Ovary (tissue), 7 donors: ENCODE measurements at regions not wholly inside any gene's neighbourhood (a gene's known extent, or its start where the extent isn't known, plus 50 kb on each side); places are given as distances from the start of the nearest gene placed in this dataset.

ENCODE experiments used
- DNase-seq, 5 donors: peaks; one replicate each; pipeline ENCODE4 v3.0.0-alpha.2; 2019 to 2020
- H3K27ac ChIP-seq, 2 donors: fragments of 200-600 bp; one replicate each; pipeline versions ENCODE4 v1.5.1 to v1.8.0; 2019 to 2022
- H3K27me3 ChIP-seq: fragments of 200-600 bp; one replicate; pipeline ENCODE4 v1.8.0; 2022
- H3K36me3 ChIP-seq: fragments of 200-600 bp; sonication (generic); one replicate; pipeline ENCODE4 v1.5.1; 2019
- H3K4me1 ChIP-seq: one replicate; pipeline ENCODE4 v1.8.1; 2013; ENCODE audit warnings: mild to moderate bottlenecking, moderate library complexity; ENCODE audit not compliant: insufficient read depth
- H3K4me3 ChIP-seq: fragments of 200-600 bp; sonication (generic); one replicate; pipeline ENCODE4 v1.5.1; 2017
- H3K9me3 ChIP-seq, 2 donors: fragments of 200-600 bp in 1 of 2; sonication (generic) in 1 of 2; one replicate each; pipeline versions ENCODE4 v1.5.1 to v1.8.1; 2013 to 2019; ENCODE audit warnings: mild to moderate bottlenecking in 1 of 2, moderate library complexity in 1 of 2
- EP300 ChIP-seq: sonication (generic); formaldehyde crosslinking; IDR thresholded peaks from one replicate; pipeline ENCODE4 v1.6.1; 2017; ENCODE audit warnings: antibody characterized with exemption
- POLR2A ChIP-seq: fragments of 450-650 bp; IDR thresholded peaks from one replicate; pipeline ENCODE4 v1.6.1; 2017; ENCODE audit warnings: antibody characterized with exemption, mild to moderate bottlenecking, moderate library complexity
- WGBS, 3 donors: extraction: QIAGEN DNeasy Blood & Tissue Kit in 1 of 3; methylation state at CpG; one replicate each; pipeline versions ENCODE4 v1.1.5 to v1.1.7; 2013 to 2017; 5-methylcytosine and 5-hydroxymethylcytosine counted together
- intact Hi-C, 4 donors: fragments of 100-400 bp; cut with DNase I; formaldehyde crosslinking; loops; one replicate each; pipeline versions ENCODE4 v1.11.0 to v1.15.1; 2022 to 2023
- TF ChIP-seq, protein P1 (sequence below), 3 donors: fragments of 450-650 bp in 2 of 3; fragments of 200-600 bp in 1 of 3; IDR thresholded peaks; one replicate each; pipeline versions ENCODE4 v1.5.1 to v1.8.0; 2016 to 2022; ENCODE audit warnings: antibody characterized with exemption in 3 of 3, mild to moderate bottlenecking in 1 of 3
- donor health status: DM: no; HTN: no; CAD: no; lungs with moderate emphysema.
- donor health status: DM: no; HTN: no; CAD: no.
- donor health status: Bipolar disorder and iron deficiency.
- donor health status: DM: no; HTN: no; CAD: no.
- donor health status: DM: yes; HTN: yes; CAD: no.

GRCh38 chr9:119727988-119728387 lies 358.8 kb upstream of the BRINP1 start:
- no peaks in the 10 kb centered on the region for H3K27me3 ChIP-seq
- no peak for DNase-seq
- H3K36me3 ChIP-seq = no peaks in the 10 kb centered on the region
- 29 to 50% (median 38%) methylated on average over 5 of the region's 5 CpGs for WGBS, 3 donors
- no peak for TF ChIP-seq POLR2A
- TF ChIP-seq, protein P1, sequence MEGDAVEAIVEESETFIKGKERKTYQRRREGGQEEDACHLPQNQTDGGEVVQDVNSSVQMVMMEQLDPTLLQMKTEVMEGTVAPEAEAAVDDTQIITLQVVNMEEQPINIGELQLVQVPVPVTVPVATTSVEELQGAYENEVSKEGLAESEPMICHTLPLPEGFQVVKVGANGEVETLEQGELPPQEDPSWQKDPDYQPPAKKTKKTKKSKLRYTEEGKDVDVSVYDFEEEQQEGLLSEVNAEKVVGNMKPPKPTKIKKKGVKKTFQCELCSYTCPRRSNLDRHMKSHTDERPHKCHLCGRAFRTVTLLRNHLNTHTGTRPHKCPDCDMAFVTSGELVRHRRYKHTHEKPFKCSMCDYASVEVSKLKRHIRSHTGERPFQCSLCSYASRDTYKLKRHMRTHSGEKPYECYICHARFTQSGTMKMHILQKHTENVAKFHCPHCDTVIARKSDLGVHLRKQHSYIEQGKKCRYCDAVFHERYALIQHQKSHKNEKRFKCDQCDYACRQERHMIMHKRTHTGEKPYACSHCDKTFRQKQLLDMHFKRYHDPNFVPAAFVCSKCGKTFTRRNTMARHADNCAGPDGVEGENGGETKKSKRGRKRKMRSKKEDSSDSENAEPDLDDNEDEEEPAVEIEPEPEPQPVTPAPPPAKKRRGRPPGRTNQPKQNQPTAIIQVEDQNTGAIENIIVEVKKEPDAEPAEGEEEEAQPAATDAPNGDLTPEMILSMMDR (IDR thresholded peaks at IDR 0.05) = no peak
- TF ChIP-seq EP300 = no peak
- H3K4me1 ChIP-seq = no peaks in the 10 kb centered on the region
- intact Hi-C loops = no loop called here
- peaks cover 0 to 5% of the 10 kb centered on the region in 2 donors for H3K9me3 ChIP-seq
- H3K27ac ChIP-seq = no peak overlapping the region
- no peak overlapping the region for H3K4me3 ChIP-seq

- no peaks in the 10 kb centered on the region for H3K36me3 ChIP-seq
- WGBS, 3 donors = 80 to 84% (median 83%) methylated on average over 3 of the region's 3 CpGs
- no peak overlapping the region for H3K4me3 ChIP-seq
- intact Hi-C loops = no loop called here
- no peaks in the 10 kb centered on the region for H3K4me1 ChIP-seq
- peaks cover 0 to 3% of the 10 kb centered on the region in 2 donors for H3K9me3 ChIP-seq
- no peak overlapping the region for H3K27ac ChIP-seq
- no peaks in the 10 kb centered on the region for H3K27me3 ChIP-seq
- no peak for DNase-seq
- TF ChIP-seq, protein P1 (IDR thresholded peaks at IDR 0.05) = no peak
- TF ChIP-seq EP300 = no peak
- TF ChIP-seq POLR2A = no peak
Measured at GRCh38 chr9:119726035-119726434, 356.8 kb upstream of the BRINP1 start.

GRCh38 chr9:119722384-119722783 lies 353.1 kb upstream of the BRINP1 start:
- H3K4me1 ChIP-seq = no peaks in the 10 kb centered on the region
- no peaks in the 10 kb centered on the region for H3K36me3 ChIP-seq
- TF ChIP-seq, protein P1 (IDR thresholded peaks at IDR 0.05) = no peak
- TF ChIP-seq EP300 = no peak
- TF ChIP-seq POLR2A = no peak
- H3K27me3 ChIP-seq = no peaks in the 10 kb centered on the region
- H3K9me3 ChIP-seq = no peaks in the 10 kb centered on the region
- 37 to 40% (median 39%) methylated on average over 2 of the region's 2 CpGs for WGBS, 3 donors
- no peak overlapping the region for H3K27ac ChIP-seq
- intact Hi-C loops = no loop called here
- no peak overlapping the region for H3K4me3 ChIP-seq
- DNase-seq = no peak

GRCh38 chr9:119712325-119712724 lies 343.1 kb upstream of the BRINP1 start:
- Histone ChIP-seq H3K27ac (no peak overlapping the region), H3K27me3 (no peaks in the 10 kb centered on the region), H3K36me3 (no peaks in the 10 kb centered on the region), H3K9me3 (no peaks in the 10 kb centered on the region), H3K4me1 (no peaks in the 10 kb centered on the region), H3K4me3 (no peak overlapping the region)
- WGBS, 3 donors = 80 to 87% (median 83%) methylated on average over 1 of the region's 1 CpG
- intact Hi-C loops = no loop called here
- no peak for DNase-seq
- TF ChIP-seq EP300 (no peak), POLR2A (no peak)
- TF ChIP-seq, protein P1 (IDR thresholded peaks at IDR 0.05) = no peak

GRCh38 chr9:119709431-119709830 lies 340.2 kb upstream of the BRINP1 start:
- H3K36me3 ChIP-seq = no peaks in the 10 kb centered on the region
- DNase-seq = no peak
- H3K27ac ChIP-seq = no peak overlapping the region
- TF ChIP-seq EP300 (no peak), POLR2A (no peak)
- TF ChIP-seq, protein P1 (IDR thresholded peaks at IDR 0.05) = no peak
- WGBS, 3 donors = 76 to 81% (median 79%) methylated on average over 2 of the region's 2 CpGs
- H3K9me3 ChIP-seq = no peaks in the 10 kb centered on the region
- H3K4me1 ChIP-seq = no peaks in the 10 kb centered on the region
- no peaks in the 10 kb centered on the region for H3K27me3 ChIP-seq
- no peak overlapping the region for H3K4me3 ChIP-seq
- intact Hi-C loops = no loop called here
